Stimulated activated memory B cell treated with anti-CD40 and anti-IgM and Interleukin-4, amounts not matched to agents 10 μg/mL and 1 μg/mL and 100 μg/mL, for 72 hours (primary cell): ENCODE measurements at regions not wholly inside any gene's neighbourhood (a gene's known extent, or its start where the extent isn't known, plus 50 kb on each side); places are given as distances from the start of the nearest gene placed in this dataset.
"Not testable (repeated sequence)": the region's sequence is repeated elsewhere in the genome, so short reads cannot be mapped to it uniquely, and the experiment has no call there.

Experiments
- ATAC-seq: fragments of 150-1000 bp; cut with Tn5 transposase; 2 replicates; pipeline ENCODE4 v1.10.0; 2021
- H3K27ac Mint-ChIP-seq: one replicate; pipeline ENCODE4 v1.8.0; 2022; ENCODE audit warnings: mild to moderate bottlenecking, mixed read lengths
- H3K27me3 Mint-ChIP-seq: one replicate; pipeline ENCODE4 v1.8.0; 2022; ENCODE audit warnings: mixed read lengths
- H3K36me3 Mint-ChIP-seq: one replicate; pipeline ENCODE4 v1.8.0; 2022; ENCODE audit warnings: mixed read lengths
- H3K4me1 Mint-ChIP-seq: one replicate; pipeline ENCODE4 v1.8.0; 2022; ENCODE audit warnings: mixed read lengths
- H3K4me3 Mint-ChIP-seq: one replicate; pipeline ENCODE4 v1.8.0; 2022; ENCODE audit warnings: mild to moderate bottlenecking, moderate library complexity, mixed read lengths
- H3K9me3 Mint-ChIP-seq: one replicate; pipeline ENCODE4 v1.8.0; 2022; ENCODE audit warnings: mixed read lengths

- Mint-ChIP-seq H3K9me3 (peaks cover 5% of the 10 kb centered on the region), H3K27me3 (peaks cover 19% of the 10 kb centered on the region), H3K36me3 (peaks cover 6% of the 10 kb centered on the region), H3K27ac (peak overlapping the region; percentile 17), H3K4me3 (no peak overlapping the region), H3K4me1 (peaks cover 9% of the 10 kb centered on the region)
- ATAC-seq = peak; percentile 76
These were observed 68.5 kb downstream of the TMCO5A start for GRCh38 chr15:38002883-38003477.

DNA sequence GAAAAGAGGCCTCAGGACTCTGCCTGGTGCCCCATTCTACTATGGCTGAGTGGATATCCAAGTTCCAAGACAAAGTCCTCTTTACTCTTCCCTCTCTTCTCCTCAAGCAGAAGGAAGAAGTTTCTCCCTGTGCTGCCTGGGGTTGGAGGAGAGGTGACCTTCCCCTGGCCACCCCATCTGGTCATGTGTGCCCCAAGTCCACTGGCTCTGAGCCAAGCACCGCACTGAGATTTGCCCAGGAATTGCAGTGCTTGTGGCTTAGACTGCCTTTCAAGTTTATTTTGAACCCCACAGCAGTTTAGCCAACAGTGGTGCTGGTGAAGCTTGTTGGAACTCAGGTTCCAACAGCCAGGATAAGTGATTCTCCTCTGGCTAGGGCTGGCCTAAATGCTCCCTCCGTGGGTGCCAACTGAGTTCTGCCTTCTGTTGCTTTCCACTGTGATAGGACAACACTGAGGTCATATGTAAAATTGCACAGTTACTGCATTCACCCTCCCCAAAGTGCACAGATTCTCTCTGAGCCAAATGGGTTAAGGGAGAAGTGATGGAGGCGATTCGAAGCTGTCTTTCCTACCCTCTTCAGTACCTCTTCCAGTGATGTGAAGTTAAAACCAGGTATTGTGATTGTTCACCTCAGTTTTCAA, 69.9 kb downstream of the TMCO5A start:
- H3K27me3 Mint-ChIP-seq = peaks cover 19% of the 10 kb centered on the region

DNA sequence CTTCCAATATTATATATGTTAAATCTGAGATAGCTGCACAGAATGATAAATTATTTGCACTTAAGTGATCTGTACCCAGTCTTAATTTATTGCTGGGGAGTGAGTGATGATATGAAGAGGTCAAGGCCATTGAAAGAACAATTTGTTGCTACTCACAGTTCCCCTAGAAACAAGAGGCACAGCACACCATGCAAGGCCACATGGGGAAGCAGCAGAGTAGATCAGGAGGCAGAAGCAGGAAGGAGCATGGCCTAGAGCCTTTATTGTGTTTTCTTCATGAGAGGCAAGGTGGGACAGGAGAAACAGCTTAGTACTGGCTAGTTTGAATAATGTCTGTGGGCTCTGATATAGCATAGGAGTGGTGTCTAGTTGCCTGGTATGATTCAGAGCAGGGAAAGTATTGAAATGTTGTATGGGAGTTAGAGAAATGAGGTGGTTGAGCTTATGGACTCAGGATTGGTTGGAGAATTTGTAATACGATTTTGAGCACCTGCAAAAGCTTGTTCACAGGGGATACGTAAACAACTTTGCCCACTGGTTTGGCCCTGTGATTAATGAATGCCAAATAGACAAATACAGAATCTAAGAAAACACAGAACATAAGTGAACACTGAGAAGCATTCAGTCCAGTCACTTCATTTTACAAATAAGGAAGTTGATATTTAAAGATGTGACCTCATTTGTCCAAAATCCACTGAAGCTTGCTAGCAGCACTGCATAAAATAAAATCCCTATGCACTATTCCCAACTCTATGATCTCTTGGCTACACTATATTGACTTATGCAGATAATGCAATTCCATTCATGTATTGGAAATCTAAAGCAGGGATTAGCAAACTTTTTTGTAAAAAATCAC, 71.7 kb downstream of the TMCO5A start:
- peak; percentile 71 for ATAC-seq
- Mint-ChIP-seq H3K4me1 (peaks cover 9% of the 10 kb centered on the region), H3K4me3 (no peak overlapping the region), H3K27ac (peak overlapping the region; percentile 56), H3K9me3 (peaks cover 5% of the 10 kb centered on the region), H3K36me3 (peaks cover 6% of the 10 kb centered on the region), H3K27me3 (peaks cover 17% of the 10 kb centered on the region)

More for the DNA sequence above, 69.9 kb downstream of the TMCO5A start:
- Mint-ChIP-seq H3K27ac (peak overlapping the region; percentile 17), H3K36me3 (peaks cover 6% of the 10 kb centered on the region), H3K4me3 (no peak overlapping the region), H3K4me1 (peaks cover 9% of the 10 kb centered on the region), H3K9me3 (peaks cover 5% of the 10 kb centered on the region)
- no peak for ATAC-seq

GRCh38 chr15:38010395-38010794, 76.0 kb downstream of the TMCO5A start:
- no peaks in the 10 kb centered on the region for H3K36me3 Mint-ChIP-seq
- no peaks in the 10 kb centered on the region for H3K9me3 Mint-ChIP-seq
- ATAC-seq = no peak
- H3K4me1 Mint-ChIP-seq = peaks cover 9% of the 10 kb centered on the region
- no peak overlapping the region for H3K4me3 Mint-ChIP-seq
- peaks cover 11% of the 10 kb centered on the region for H3K27me3 Mint-ChIP-seq
- no peak overlapping the region for H3K27ac Mint-ChIP-seq

GRCh38 chr15:38012894-38013293, 78.5 kb downstream of the TMCO5A start:
- Mint-ChIP-seq H3K4me3 (no peak overlapping the region), H3K27me3 (peaks cover 11% of the 10 kb centered on the region), H3K36me3 (peaks cover 4% of the 10 kb centered on the region), H3K4me1 (peaks cover 10% of the 10 kb centered on the region), H3K9me3 (peaks cover 6% of the 10 kb centered on the region), H3K27ac (no peak overlapping the region)
- peak; percentile 34 for ATAC-seq

- Mint-ChIP-seq H3K27ac (peak overlapping the region; percentile 31), H3K9me3 (peaks cover 8% of the 10 kb centered on the region), H3K4me1 (peaks cover 28% of the 10 kb centered on the region), H3K27me3 (peaks cover 4% of the 10 kb centered on the region), H3K36me3 (peaks cover 7% of the 10 kb centered on the region), H3K4me3 (no peak overlapping the region)
- peak; percentile 57 for ATAC-seq
These were observed 83.3 kb downstream of the TMCO5A start for GRCh38 chr15:38017721-38018120.

DNA sequence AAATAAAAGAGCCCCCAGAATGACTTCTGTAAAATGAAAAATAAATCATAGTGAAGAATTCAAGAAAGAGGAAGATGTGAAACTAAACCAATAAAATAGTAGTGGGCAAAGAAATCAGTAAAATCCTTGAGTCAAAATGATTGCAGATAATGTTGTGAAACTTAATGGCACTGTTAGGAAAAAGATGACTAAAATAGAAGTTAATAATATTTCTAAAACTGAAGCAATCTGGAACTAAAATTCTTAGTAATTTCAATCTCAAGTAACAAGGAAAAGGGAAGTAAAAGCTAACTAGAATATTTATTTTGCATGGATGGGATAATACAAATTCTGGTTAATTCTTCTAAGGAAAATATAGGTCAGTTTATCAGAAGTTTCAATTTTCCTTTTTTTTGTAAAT, 84.6 kb downstream of the TMCO5A start:
- Mint-ChIP-seq H3K4me3 (no peak overlapping the region), H3K9me3 (peaks cover 10% of the 10 kb centered on the region), H3K27ac (peak overlapping the region; percentile 31), H3K36me3 (peaks cover 7% of the 10 kb centered on the region), H3K27me3 (no peaks in the 10 kb centered on the region), H3K4me1 (peaks cover 31% of the 10 kb centered on the region)
- no peak for ATAC-seq

DNA sequence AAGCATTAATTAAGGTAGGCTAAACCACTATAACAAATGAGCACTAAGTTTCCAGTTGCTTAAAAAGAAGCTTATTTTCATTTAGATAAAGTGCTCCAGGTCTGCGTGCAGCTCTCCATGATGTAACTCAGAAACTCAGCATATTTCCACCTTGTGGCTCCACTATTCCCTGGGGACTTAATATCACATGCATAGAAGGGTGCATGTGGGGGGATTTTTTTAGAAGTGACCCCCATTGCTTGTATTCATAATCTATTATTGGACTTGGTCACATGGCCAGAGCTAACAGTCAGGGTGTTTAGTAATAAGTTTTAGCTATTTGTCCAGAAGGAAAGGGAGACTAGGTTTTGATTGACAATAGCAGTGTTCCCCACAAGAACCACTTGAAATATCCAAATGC, 86.8 kb downstream of the TMCO5A start:
- peaks cover 16% of the 10 kb centered on the region for H3K9me3 Mint-ChIP-seq
- H3K27ac Mint-ChIP-seq = no peak overlapping the region
- peak; percentile 70 for ATAC-seq
- H3K4me3 Mint-ChIP-seq = no peak overlapping the region
- peaks cover 7% of the 10 kb centered on the region for H3K36me3 Mint-ChIP-seq
- peaks cover 42% of the 10 kb centered on the region for H3K4me1 Mint-ChIP-seq
- no peaks in the 10 kb centered on the region for H3K27me3 Mint-ChIP-seq

- ATAC-seq = peak; percentile 64
- Mint-ChIP-seq H3K27ac (peak overlapping the region; percentile 73), H3K4me3 (no peak overlapping the region), H3K4me1 (peaks cover 23% of the 10 kb centered on the region), H3K27me3 (no peaks in the 10 kb centered on the region), H3K36me3 (no peaks in the 10 kb centered on the region), H3K9me3 (peaks cover 8% of the 10 kb centered on the region)
These were observed 90.1 kb downstream of the TMCO5A start for GRCh38 chr15:38024293-38025091.

DNA sequence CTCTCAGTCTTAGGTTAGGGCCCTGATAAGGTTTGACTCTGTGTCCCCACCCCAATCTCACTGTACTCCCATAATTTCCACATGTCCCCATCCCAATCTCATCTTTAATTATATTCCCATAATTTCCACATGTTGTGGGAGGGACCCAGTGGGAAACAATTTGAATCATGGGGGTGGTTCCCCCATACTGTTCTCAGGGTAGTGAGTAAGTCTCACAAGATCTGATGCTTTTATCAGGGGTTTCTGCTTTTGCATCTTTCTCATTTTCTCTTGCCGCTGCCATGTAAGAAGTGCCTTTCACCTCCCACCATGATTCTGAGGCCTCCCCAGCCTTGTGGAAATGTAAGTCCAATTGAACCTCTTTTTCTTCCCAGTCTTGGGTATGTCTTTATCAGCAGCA, 91.2 kb downstream of the TMCO5A start:
- H3K4me1 Mint-ChIP-seq = peaks cover 21% of the 10 kb centered on the region
- H3K4me3 Mint-ChIP-seq, H3K9me3 Mint-ChIP-seq, H3K27me3 Mint-ChIP-seq, H3K36me3 Mint-ChIP-seq, H3K27ac Mint-ChIP-seq, ATAC-seq: not testable (repeated sequence)

GRCh38 chr15:38028869-38029268, 94.4 kb downstream of the TMCO5A start:
- ATAC-seq = no peak
- Mint-ChIP-seq H3K27ac (no peak overlapping the region), H3K9me3 (peaks cover 8% of the 10 kb centered on the region)

DNA sequence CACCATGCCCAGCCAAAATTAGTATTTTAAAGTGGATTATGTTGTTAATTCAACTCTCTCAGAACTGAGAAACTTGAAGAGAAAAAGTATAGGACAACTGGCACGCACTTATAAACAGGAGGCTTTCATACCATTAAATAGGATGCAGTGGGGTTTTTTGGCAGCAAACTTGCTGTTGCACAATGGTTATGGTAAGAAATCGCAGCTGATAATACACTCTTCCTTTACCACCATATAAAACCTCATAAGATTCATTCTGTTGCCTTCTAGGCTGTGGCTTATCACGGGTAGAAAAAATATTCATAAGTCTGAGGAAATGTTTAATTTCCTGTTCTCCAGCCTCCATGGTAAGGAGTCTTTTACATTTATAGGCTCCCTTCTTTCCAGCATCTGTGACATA, 95.3 kb downstream of the TMCO5A start:
- H3K27ac Mint-ChIP-seq = no peak overlapping the region
- H3K4me3 Mint-ChIP-seq = no peak overlapping the region
- H3K4me1 Mint-ChIP-seq = peaks cover 11% of the 10 kb centered on the region
- no peak for ATAC-seq
- H3K9me3 Mint-ChIP-seq = peaks cover 2% of the 10 kb centered on the region
- H3K36me3 Mint-ChIP-seq = no peaks in the 10 kb centered on the region
- H3K27me3 Mint-ChIP-seq = no peaks in the 10 kb centered on the region

More at GRCh38 chr15:38028869-38029268, 94.4 kb downstream of the TMCO5A start:
- Mint-ChIP-seq H3K36me3 (no peaks in the 10 kb centered on the region), H3K4me1 (peaks cover 19% of the 10 kb centered on the region), H3K4me3 (no peak overlapping the region), H3K27me3 (no peaks in the 10 kb centered on the region)

GRCh38 chr15:38030609-38031008, 96.2 kb downstream of the TMCO5A start:
- peak; percentile 54 for ATAC-seq

GRCh38 chr15:38035701-38036100, 101.3 kb downstream of the TMCO5A start:
- Mint-ChIP-seq H3K27me3 (peaks cover 11% of the 10 kb centered on the region), H3K36me3 (no peaks in the 10 kb centered on the region), H3K27ac (no peak overlapping the region), H3K4me3 (no peak overlapping the region), H3K4me1 (no peaks in the 10 kb centered on the region), H3K9me3 (no peaks in the 10 kb centered on the region)
- no peak for ATAC-seq

More at GRCh38 chr15:38030609-38031008, 96.2 kb downstream of the TMCO5A start:
- no peaks in the 10 kb centered on the region for H3K36me3 Mint-ChIP-seq
- no peaks in the 10 kb centered on the region for H3K27me3 Mint-ChIP-seq
- no peaks in the 10 kb centered on the region for H3K9me3 Mint-ChIP-seq
- H3K27ac Mint-ChIP-seq = no peak overlapping the region
- no peak overlapping the region for H3K4me3 Mint-ChIP-seq
- peaks cover 7% of the 10 kb centered on the region for H3K4me1 Mint-ChIP-seq
